Sigmoid colon (tissue), 6 donors: ENCODE measurements at regions not wholly inside any gene's neighbourhood (a gene's known extent, or its start where the extent isn't known, plus 50 kb on each side); places are given as distances from the start of the nearest gene placed in this dataset.

Source experiments
- DNase-seq: peaks from one replicate; pipeline ENCODE4 v3.0.0-alpha.2; 2019
- H3K27ac ChIP-seq, 4 donors: fragments of 200-600 bp; sonication (generic); one replicate each; pipeline ENCODE4 v1.5.1; 2016 to 2019; ENCODE audit warnings: mild to moderate bottlenecking in 1 of 4
- H3K27me3 ChIP-seq, 3 donors: fragments of 200-600 bp; sonication (generic); one replicate each; pipeline ENCODE4 v1.5.1; 2019; ENCODE audit warnings: mild to moderate bottlenecking in 1 of 3
- H3K36me3 ChIP-seq, 4 donors: fragments of 200-600 bp; sonication (generic); one replicate each; pipeline ENCODE4 v1.5.1; 2016 to 2019
- H3K4me1 ChIP-seq, 4 donors: fragments of 200-600 bp; sonication (generic); one replicate each; pipeline ENCODE4 v1.5.1; 2017 to 2019
- H3K4me3 ChIP-seq, 4 donors: fragments of 200-600 bp; sonication (generic); one replicate each; pipeline ENCODE4 v1.5.1; 2017 to 2019; ENCODE audit warnings: mild to moderate bottlenecking in 2 of 4, moderate library complexity in 1 of 4
- H3K9me3 ChIP-seq, 4 donors: fragments of 200-600 bp in 3 of 4; sonication (generic) in 3 of 4; one replicate each; pipeline versions ENCODE4 v1.5.1 to v1.6.1; 2013 to 2019
- CTCF ChIP-seq, 4 experiments: fragments of 450-650 bp in 3 of 4; fragments of 200-600 bp in 1 of 4; IDR thresholded peaks; one replicate each; pipeline ENCODE4 v1.5.1; 2016 to 2019; ENCODE audit warnings: antibody characterized with exemption in 4 of 4, mild to moderate bottlenecking in 3 of 4, moderate library complexity in 2 of 4
- EP300 ChIP-seq, 4 donors: sonication (generic); formaldehyde crosslinking; IDR thresholded peaks; one replicate each; pipeline ENCODE4 v1.6.1; 2017; ENCODE audit warnings: antibody characterized with exemption in 4 of 4
- POLR2A ChIP-seq, 2 donors: fragments of 450-650 bp; IDR thresholded peaks; one replicate each; pipeline ENCODE4 v1.6.1; 2016; ENCODE audit warnings: antibody characterized with exemption in 2 of 2, mild to moderate bottlenecking in 2 of 2, moderate library complexity in 2 of 2
- POLR2AphosphoS5 ChIP-seq, 4 donors: sonication (generic); formaldehyde crosslinking; IDR thresholded peaks; one replicate each; pipeline ENCODE4 v1.6.1; 2017; ENCODE audit warnings: antibody characterized with exemption in 4 of 4
- WGBS, 2 donors: extraction: QIAGEN DNeasy Blood & Tissue Kit; methylation state at CpG; one replicate each; pipeline ENCODE4 v1.1.7; 2013; 5-methylcytosine and 5-hydroxymethylcytosine counted together
- intact Hi-C: fragments of 100-400 bp; cut with DNase I; formaldehyde crosslinking; loops from one replicate; pipeline ENCODE4 v1.15.1; 2023
- donor health status: healthy with polysubstance abuse.
- donor health status: healthy.

DNA sequence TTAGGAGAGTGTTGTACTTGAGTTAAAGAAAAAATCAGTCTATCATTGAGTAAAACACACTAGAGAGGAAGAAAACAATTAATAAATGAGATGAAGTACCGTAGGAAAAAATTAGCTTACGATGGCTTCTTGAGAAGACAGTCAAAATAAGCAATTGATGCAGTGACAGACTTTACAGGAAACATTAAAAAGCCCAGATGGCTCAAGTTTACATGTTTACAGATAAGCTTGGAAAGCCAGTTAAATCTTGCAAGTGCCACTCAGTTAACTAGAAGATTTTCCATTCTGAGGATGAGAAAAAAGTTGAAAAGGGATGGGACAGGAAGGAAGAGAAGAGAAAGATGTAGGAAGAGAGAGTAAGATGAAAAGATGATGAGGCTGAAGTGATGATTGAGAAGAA is 288.8 kb upstream of the FERMT1 start:
- no peaks in the 10 kb centered on the region for H3K36me3 ChIP-seq
- H3K27ac ChIP-seq, result no peak overlapping the region
- DNase-seq, result no peak
- TF ChIP-seq POLR2A (IDR thresholded peaks at IDR 0.05) (no peak), EP300 (IDR thresholded peaks at IDR 0.05) (no peak), POLR2AphosphoS5 (IDR thresholded peaks at IDR 0.05) (no peak), CTCF (IDR thresholded peaks at IDR 0.05) (no peak)
- no peaks in the 10 kb centered on the region for H3K27me3 ChIP-seq
- H3K4me3 ChIP-seq, result no peak overlapping the region
- no peaks in the 10 kb centered on the region for H3K4me1 ChIP-seq
- peaks cover 0 to 2% (median 0%) of the 10 kb centered on the region in 4 donors for H3K9me3 ChIP-seq
- intact Hi-C loops, result no loop called here
- 62 to 73% methylated on average over 2 of the region's 2 CpGs for WGBS, 2 donors

DNA sequence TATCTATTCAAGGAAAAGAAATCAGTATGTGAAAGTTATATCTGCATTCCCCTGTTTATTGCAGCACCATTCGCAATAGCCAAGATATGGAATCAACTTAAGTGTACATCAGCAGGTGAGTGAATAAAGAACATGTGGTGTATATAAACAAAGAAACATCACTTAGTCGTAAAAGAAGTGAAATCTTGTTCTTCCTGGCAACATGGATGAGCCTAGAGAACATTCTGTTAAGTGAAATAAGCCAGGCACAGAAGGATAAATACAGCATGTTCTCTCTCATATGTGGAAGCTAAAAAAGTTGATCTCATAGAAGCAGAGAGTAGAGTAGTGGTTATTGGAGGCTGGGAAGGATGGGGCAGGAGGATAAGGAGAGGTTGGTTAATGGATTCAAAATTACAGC is 287.9 kb upstream of the FERMT1 start:
- Histone ChIP-seq H3K4me1 (no peaks in the 10 kb centered on the region), H3K9me3 (peaks cover 0 to 2% (median 0%) of the 10 kb centered on the region in 4 donors), H3K27ac (no peak overlapping the region), H3K27me3 (no peaks in the 10 kb centered on the region), H3K36me3 (no peaks in the 10 kb centered on the region), H3K4me3 (no peak overlapping the region)
- no peak for TF ChIP-seq EP300 (IDR thresholded peaks at IDR 0.05)
- no peak for TF ChIP-seq POLR2A (IDR thresholded peaks at IDR 0.05)
- TF ChIP-seq POLR2AphosphoS5 (IDR thresholded peaks at IDR 0.05), result no peak
- TF ChIP-seq CTCF (IDR thresholded peaks at IDR 0.05), result no peak
- intact Hi-C loops, result no loop called here
- DNase-seq, result no peak
- WGBS, 2 donors, result 30 to 67% methylated on average over 2 of the region's 2 CpGs

DNA sequence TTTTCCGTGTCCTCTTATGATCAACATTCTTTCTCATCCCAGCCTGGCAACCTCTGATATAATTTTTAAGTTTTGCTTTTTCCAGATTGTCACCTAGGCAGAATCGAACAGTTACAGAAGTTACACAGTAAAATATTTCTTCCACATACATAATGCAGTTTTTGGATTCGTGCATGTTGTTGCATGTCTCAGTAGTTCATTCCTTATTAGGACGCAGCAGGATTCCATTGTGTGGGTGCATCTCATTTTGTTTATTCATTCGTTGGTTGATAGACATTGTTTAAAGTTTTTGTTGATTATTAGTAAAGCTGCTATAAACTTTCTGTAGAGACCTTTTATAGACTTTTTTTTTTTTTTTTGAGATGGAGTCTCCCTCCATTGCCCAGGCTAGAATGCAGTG is 284.3 kb upstream of the FERMT1 start:
- H3K4me1 ChIP-seq, result no peaks in the 10 kb centered on the region

GRCh38 chr20:6401893-6402557 is 279.2 kb upstream of the FERMT1 start:
- no peaks in the 10 kb centered on the region for H3K36me3 ChIP-seq
- no peaks in the 10 kb centered on the region for H3K27me3 ChIP-seq
- intact Hi-C loops, result no loop called here
- WGBS, 2 donors, result 31 to 39% methylated on average over 3 of the region's 3 CpGs
- no peak for DNase-seq
- TF ChIP-seq POLR2AphosphoS5 (IDR thresholded peaks at IDR 0.05), result no peak
- TF ChIP-seq POLR2A (IDR thresholded peaks at IDR 0.05), result no peak
- no peak overlapping the region for H3K27ac ChIP-seq
- H3K4me3 ChIP-seq, result no peak overlapping the region
- H3K4me1 ChIP-seq, result no peaks in the 10 kb centered on the region
- H3K9me3 ChIP-seq, result no peaks in the 10 kb centered on the region

More for the DNA sequence above, 284.3 kb upstream of the FERMT1 start:
- DNase-seq, result no peak
- H3K27ac ChIP-seq, result no peak overlapping the region
- no peaks in the 10 kb centered on the region for H3K27me3 ChIP-seq
- intact Hi-C loops, result no loop called here
- H3K36me3 ChIP-seq, result no peaks in the 10 kb centered on the region
- TF ChIP-seq CTCF (IDR thresholded peaks at IDR 0.05), result no peak
- TF ChIP-seq EP300 (IDR thresholded peaks at IDR 0.05), result no peak
- no peak for TF ChIP-seq POLR2A (IDR thresholded peaks at IDR 0.05)
- TF ChIP-seq POLR2AphosphoS5 (IDR thresholded peaks at IDR 0.05), result no peak
- WGBS, 2 donors, result 67 to 78% methylated on average over 5 of the region's 5 CpGs
- no peaks in the 10 kb centered on the region for H3K9me3 ChIP-seq
- no peak overlapping the region for H3K4me3 ChIP-seq

GRCh38 chr20:6397115-6397514 is 274.3 kb upstream of the FERMT1 start:
- intact Hi-C loops, result no loop called here
- Histone ChIP-seq H3K36me3 (no peaks in the 10 kb centered on the region), H3K4me3 (no peak overlapping the region), H3K9me3 (no peaks in the 10 kb centered on the region), H3K4me1 (no peaks in the 10 kb centered on the region), H3K27ac (no peak overlapping the region), H3K27me3 (no peaks in the 10 kb centered on the region)
- WGBS, 2 donors, result 85 to 89% methylated on average over 2 of the region's 2 CpGs
- no peak for DNase-seq
- TF ChIP-seq POLR2A (IDR thresholded peaks at IDR 0.05), result no peak
- no peak for TF ChIP-seq EP300 (IDR thresholded peaks at IDR 0.05)
- no peak for TF ChIP-seq POLR2AphosphoS5 (IDR thresholded peaks at IDR 0.05)
- no peak for TF ChIP-seq CTCF (IDR thresholded peaks at IDR 0.05)
